ENCODE measurements at regions not wholly inside any gene's neighbourhood (a gene's known extent, or its start where the extent isn't known, plus 50 kb on each side); places are given as distances from the start of the nearest gene placed in this dataset.
"Not testable (repeated sequence)": the region's sequence is repeated elsewhere in the genome, so short reads cannot be mapped to it uniquely, and the experiment has no call there.

DNA sequence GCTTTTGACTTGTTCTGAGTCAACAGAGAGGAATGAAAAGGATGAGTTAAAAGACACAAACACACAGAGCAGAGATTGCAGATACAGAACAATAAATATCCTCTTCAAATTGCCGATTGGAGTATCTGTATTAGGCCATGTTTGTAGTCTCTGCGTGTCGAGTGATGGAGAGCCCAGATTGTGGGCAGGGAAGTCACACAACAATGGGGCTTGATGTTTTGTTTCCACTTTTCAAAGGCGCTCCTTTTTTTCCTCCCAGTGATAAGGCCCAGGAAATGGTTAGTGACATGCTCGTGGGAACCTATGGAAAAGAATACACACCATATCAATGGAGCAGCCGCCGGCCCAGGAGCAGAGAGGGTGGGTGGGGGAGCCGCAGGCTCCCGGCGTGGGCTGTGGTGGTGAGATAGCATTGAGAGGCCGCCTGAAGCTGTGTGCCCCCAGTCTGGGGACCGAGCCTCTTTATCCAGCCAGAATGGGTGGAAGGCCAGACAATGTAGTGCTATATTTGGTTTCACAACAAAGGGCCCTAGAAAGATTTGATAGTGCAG is 555.9 kb downstream of the INSC start:
- DNase-seq = no peak

DNA sequence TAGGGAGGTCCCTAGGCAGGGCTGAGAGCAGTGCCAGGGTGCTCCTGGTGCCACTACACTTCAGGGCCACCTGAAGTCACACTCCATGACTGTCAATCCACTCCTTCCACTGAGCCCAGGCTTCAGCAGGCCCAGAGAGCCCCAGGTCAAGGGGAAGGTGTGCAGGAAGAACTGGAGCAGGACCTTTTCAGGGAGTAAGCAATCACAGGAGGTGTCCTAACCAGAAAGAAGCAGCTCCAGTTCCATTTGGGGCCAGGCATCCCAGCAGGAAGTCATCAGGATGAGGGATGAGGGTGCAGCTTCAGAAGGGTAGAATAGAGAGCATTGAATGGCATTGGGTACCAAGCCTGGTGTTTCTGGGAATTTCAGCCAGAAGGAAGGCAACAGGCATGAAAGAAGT is 556.5 kb downstream of the INSC start:
- no peak for DNase-seq

DNA sequence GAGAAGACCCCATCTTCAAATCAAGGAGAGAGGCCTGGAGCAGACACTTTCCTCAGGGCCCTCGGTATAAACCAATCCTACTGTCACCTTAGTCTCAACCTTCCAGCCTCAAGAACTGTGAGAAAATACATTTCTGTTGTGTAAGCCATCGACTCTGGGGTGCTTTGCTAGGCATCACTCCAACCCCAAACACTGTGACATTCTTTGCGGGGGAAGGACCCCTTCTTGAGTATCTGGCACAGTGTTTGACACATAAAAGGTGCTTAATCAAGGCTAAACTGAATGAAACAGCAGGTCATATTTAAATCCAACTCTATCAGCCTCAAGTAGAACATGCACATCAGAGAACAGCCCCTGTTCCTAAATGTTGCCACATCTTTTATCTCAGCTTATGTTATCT is 558.1 kb downstream of the INSC start:
- DNase-seq = no peak

DNA sequence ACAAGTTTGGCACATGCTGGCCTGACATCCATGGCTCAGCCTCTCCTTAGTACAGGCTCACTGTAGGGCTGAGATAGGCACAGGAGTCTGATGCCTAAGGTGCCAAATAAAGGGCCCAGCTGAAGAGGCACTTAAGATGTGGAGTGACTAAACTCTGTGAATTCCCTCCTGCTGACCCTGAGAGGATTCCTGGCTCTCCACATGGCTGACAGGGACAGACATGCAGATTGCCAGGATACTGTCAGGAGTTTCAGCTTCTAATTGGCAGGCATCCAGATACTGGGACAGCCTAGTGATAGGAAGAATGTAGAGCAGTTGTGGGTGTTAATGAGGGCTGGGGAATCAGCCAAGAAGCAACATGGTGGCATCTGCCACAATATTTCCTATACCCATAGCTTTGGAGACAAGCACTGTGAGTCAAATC is 558.7 kb downstream of the INSC start:
- no peak for DNase-seq

DNA sequence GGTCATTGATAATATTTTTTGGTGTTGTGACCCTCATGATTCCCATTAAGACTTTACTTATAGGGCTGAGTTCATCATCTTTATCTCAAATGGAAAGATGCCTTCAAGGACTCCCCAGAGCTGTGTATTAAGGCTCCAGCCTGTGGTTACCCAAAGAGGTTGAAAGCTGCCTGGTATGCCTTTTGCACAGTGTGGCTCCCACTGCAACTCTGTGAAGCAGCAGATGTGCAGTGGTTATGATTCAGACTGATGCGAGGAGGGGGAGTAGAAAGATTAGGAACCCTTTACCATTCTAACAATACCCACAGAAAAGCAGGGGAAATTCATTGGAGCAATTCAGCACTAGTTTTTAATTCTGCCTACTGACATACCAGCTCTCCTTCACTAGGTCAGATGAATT is 560.0 kb downstream of the INSC start:
- DNase-seq = no peak

DNA sequence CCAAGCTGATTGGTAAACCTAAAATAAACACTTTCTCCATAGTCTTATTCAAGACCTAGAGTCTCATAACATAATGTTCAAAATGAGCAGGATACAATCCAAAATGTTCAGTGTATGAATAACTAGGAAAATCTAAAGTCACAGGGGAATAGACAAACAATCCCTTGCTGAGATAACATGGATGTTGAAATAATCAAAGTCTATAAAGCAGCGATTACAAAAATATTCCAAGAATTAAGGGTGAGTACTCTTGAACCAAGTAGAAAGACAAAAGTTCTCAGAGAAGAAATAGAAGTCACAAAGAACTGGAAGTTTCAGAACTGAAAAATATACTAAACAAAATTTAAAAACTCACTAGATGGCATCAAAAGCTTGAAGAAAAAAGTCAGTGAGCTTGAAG is 561.0 kb downstream of the INSC start:
- DNase-seq = no peak

DNA sequence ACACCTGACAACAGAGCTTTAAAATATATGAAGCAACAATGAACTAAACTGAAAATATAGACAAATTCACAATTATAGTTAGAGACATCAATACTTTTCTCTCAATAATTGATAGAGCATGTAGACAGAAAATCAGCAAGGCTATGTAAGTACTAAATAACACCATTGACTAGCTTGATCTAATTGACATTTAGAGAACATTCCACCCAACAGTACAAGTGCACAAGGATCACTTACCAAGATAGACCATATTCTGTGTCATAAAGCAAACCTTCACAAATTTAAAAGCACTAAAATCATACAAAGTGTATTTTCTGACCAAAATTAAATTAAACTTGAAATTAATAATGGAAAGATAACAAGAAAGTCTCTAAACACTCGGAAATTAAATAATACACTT is 562.5 kb downstream of the INSC start:
- no peak for DNase-seq

- DNase-seq = no peak
Observed at GRCh38 chr11:15683528-15683927, 568.8 kb downstream of the INSC start.

DNA sequence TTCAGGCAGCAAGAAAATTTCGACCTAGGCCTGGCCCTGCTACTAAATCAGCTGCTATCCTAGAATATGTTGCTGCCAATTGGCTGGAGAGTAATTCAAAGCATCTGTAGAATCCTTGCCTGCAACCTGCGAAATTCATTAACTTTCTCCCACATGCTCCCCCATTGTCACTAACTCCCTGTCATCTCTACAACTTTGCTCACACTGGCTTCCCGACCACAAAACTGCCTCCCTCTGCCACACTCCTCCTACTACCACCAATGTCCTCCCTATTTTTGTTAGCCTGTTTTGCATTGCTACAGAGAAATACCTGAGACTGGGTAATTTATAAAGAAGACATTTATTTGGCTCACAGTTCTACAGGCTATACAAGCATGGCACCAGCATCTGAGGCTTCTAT is 570.6 kb downstream of the INSC start:
- no peak for DNase-seq

DNA sequence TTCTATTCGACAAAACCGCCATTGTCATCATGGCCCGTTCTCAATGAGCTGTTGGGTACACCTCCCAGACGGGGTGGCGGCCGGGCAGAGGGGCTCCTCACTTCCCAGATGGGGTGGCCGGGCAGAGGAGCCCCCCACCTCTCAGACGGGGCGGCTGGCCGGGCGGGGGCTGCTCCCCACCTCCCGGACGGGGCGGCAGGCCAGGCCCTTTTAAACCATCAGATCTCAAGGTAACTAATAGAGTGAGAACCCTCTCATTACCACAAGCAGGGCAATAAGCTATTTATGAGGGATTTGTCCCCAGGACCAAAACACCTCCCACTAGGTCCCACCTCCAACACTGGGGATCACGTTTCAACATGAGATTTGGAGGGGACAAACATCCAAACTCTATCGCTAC is 571.5 kb downstream of the INSC start:
- DNase-seq = not testable (repeated sequence)

- DNase-seq = no peak
Observed at GRCh38 chr11:15687342-15687741, 572.6 kb downstream of the INSC start.

DNA sequence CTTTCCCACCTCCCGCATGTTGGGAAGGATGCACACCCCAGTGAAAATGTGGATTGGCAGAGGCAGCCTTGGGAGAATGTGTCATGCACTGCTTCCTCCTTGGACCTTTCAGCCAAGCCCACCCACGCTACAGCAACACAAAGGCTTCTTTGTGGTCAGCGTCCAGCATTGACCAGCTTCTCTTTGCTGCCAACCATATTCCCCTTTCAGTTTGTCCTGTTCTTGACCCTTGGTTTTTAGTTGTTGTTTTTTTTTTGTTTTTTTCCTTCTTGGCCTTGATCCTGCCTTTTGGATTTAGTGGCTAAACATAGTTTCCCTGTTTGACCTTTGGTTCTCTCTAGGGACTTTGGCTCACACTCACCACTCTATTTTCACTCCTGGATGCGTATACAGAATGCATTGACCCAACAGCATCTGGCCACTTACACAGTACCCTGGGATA is 573.6 kb downstream of the INSC start:
- no peak for DNase-seq

- DNase-seq = no peak
Observed at GRCh38 chr11:15690320-15690719, 575.6 kb downstream of the INSC start.

DNA sequence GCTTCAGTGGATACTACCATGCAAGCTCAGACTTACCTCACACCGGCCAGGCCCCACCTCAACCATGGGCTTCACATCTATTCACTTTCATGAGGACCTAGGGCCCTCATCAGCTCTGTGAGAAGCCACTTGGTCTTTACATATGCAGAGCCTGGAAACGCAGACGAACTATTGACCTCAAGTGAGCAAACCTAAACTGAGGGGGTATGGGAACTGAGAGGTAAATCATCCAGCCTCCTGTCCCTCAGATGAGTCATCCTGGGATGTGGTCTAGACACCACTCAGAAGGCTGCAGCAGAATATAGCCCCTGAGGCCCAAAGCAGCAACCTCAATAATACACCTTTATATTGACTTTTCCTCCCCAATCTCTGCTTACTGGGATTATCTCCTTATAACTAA is 578.0 kb downstream of the INSC start:
- DNase-seq = no peak

GRCh38 chr11:15695096-15695721 is 580.5 kb downstream of the INSC start:
- no peak for DNase-seq

- no peak for DNase-seq
Observed at GRCh38 chr11:15696069-15696468, 581.3 kb downstream of the INSC start.

GRCh38 chr11:15697437-15698236 is 582.9 kb downstream of the INSC start:
- DNase-seq = no peak

DNA sequence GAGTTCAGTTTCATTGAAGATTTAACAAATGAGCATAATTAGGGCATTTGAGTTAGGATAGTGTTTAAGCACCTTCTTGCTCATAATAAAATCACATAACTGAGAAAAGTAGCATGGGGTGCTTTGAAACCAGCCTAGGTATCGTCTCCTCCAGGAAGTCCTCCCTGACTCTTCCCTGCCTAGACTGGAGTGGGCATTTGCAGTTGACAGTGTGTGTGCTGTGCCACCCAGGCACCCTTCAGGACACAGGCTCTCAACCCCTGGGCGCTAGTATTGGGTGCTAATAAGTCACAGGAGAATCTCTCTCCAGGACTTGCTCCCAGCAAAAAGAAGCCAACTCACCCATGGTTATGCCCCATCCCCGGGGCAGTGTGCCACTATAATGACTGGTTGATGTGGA is 584.1 kb downstream of the INSC start:
- DNase-seq = no peak

- DNase-seq = no peak
Observed at GRCh38 chr11:15699978-15700377, 585.3 kb downstream of the INSC start.

GRCh38 chr11:15700456-15700855 is 585.7 kb downstream of the INSC start:
- no peak for DNase-seq

- no peak for DNase-seq
Observed at GRCh38 chr11:15704064-15704463, 589.3 kb downstream of the INSC start.

GRCh38 chr11:15704556-15704955 is 589.8 kb downstream of the INSC start:
- no peak for DNase-seq

- DNase-seq = no peak
Observed at GRCh38 chr11:15705891-15706290, 591.2 kb downstream of the INSC start.

GRCh38 chr11:15707194-15707593 is 592.5 kb downstream of the INSC start:
- no peak for DNase-seq

Data from NCI-H1436 treated with DMSO at 0.1 percent for 48 hours (cell line).